ENCODE measurements at regions not wholly inside any gene's neighbourhood (a gene's known extent, or its start where the extent isn't known, plus 50 kb on each side); places are given as distances from the start of the nearest gene placed in this dataset.

DNA sequence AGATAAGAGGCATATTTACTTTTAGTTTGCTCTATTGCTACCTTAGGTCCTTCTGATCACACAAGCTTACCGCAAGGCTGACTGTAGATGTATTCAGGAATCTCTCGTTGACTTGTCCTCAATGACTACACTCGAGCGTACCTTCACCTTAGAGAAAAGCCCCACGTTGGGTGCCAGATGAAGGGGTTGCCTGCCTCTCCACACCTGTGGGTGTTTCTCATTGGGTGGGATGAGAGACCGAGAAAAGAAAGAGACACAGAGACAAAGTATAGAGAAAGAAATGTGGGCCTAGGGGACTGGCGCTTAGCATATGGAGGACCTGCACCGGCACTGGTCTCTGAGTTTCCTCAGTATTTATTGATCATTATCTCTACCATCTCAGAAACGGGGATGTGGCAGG is 51.8 kb downstream of the ASCL4 start:
- ChIA-PET POLR2A (no interaction called here), CTCF (no interaction called here)
- peaks cover 6% of the 10 kb centered on the region for H3K36me3 Mint-ChIP-seq (ENCODE audit: low read depth)
- no peaks in the 10 kb centered on the region for H3K4me1 Mint-ChIP-seq
- no peak for DNase-seq
- no peak overlapping the region for H3K27ac Mint-ChIP-seq
- peaks cover 6% of the 10 kb centered on the region for H3K27me3 Mint-ChIP-seq
- H3K4me3 Mint-ChIP-seq = no peak overlapping the region
- H3K9me3 Mint-ChIP-seq = peaks cover 24% of the 10 kb centered on the region

GRCh38 chr12:107829271-107829670 is 54.8 kb downstream of the ASCL4 start:
- POLR2A ChIA-PET = no interaction called here
- no peaks in the 10 kb centered on the region for H3K4me1 Mint-ChIP-seq
- CTCF ChIA-PET = no interaction called here
- DNase-seq = no peak
- peaks cover 23% of the 10 kb centered on the region for H3K27me3 Mint-ChIP-seq
- peaks cover 6% of the 10 kb centered on the region for H3K36me3 Mint-ChIP-seq (ENCODE audit: low read depth)
- H3K4me3 Mint-ChIP-seq = no peak overlapping the region
- peaks cover 24% of the 10 kb centered on the region for H3K9me3 Mint-ChIP-seq
- H3K27ac Mint-ChIP-seq = no peak overlapping the region

GRCh38 chr12:107832441-107832840 is 57.9 kb downstream of the ASCL4 start:
- DNase-seq = no peak
- Mint-ChIP-seq H3K27me3 (peaks cover 38% of the 10 kb centered on the region), H3K4me1 (no peaks in the 10 kb centered on the region), H3K9me3 (peaks cover 4% of the 10 kb centered on the region), H3K36me3 (ENCODE audit: low read depth) (no peaks in the 10 kb centered on the region), H3K27ac (no peak overlapping the region), H3K4me3 (no peak overlapping the region)
- ChIA-PET POLR2A (no interaction called here), CTCF (no interaction called here)

DNA sequence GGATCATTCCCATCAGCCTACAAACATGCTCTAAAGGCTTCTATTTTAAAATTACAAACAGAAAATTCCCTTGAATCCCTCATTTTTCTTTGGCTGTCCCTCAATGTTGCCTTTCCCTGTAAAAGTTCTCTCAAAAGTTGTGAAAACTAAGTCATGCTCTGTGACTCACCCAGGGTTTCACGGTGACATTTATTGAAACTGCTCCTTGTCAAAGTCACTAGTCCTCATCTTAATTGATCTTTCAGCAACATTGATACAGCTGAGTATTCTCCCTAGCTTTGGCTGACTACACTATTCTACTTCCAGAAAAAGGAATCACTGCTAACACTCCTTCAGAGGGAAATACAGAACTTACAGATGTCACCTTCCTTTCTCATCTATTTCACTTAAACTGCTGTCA is 65.7 kb downstream of the ASCL4 start:
- no peaks in the 10 kb centered on the region for H3K9me3 Mint-ChIP-seq
- no peak overlapping the region for H3K4me3 Mint-ChIP-seq
- POLR2A ChIA-PET = no interaction called here
- no peaks in the 10 kb centered on the region for H3K36me3 Mint-ChIP-seq (ENCODE audit: low read depth)
- CTCF ChIA-PET = interaction anchor here (0.7 kb wide), 1 partner anchor 145 kb away, joined by 3 read pairs; no protein-coding TSS in a partner anchor
- H3K27ac Mint-ChIP-seq = no peak overlapping the region
- peaks cover 5% of the 10 kb centered on the region for H3K4me1 Mint-ChIP-seq
- no peak for DNase-seq
- H3K27me3 Mint-ChIP-seq = peaks cover 39% of the 10 kb centered on the region

DNA sequence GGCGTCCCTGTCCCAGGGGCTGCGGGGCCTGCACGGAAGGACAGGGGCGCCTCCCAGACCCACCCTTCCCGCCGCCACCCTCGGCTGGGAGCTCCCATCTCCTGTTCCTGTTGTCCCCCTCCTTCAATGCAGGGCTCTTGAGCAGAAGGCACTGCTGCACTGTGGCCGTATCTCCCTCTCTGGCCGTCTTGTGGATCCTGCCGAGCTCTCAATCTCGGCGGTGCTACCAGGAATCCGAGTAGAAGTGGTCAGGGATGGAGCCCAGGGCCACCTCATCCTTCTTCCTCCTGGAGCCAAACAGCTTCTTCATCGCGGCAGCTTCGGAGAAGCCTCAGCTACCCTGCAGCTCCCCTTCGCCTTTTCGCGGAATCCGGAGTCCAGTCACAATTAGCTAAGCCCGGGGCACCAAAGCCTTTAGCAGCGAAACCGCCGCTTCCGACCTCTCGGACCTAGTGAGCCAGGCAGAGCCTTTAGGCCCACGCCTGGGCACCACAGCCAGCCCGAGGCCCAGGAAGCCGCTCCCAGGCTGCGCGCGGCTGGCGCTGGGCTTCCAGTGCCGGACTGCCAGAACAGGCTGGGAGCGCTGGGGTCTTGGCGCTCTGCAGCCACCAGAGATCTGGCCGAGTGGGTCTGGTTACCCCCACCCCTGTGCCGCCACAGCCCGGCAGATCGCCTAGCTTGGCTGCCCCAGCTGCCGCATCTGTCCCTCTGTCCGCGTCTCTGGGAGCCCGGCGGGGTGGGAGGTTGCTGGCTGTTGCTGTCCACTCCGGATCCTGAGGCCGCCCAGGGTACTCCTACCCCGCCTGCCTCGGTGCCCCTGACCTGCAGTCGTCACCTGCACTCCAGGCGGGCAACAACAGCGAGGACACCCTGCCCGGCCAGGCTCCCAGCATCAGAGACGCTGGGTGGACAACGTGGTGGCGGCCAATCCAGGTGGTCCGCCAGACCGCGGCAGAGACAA is 69.1 kb downstream of the ASCL4 start:
- CTCF ChIA-PET = interaction anchor here (0.5 kb wide), 1 partner anchor 86 kb away, joined by 3 read pairs; no protein-coding TSS in a partner anchor
- no peak overlapping the region for H3K27ac Mint-ChIP-seq
- H3K4me3 Mint-ChIP-seq = peak overlapping the region; percentile 21
- H3K36me3 Mint-ChIP-seq (ENCODE audit: low read depth) = no peaks in the 10 kb centered on the region
- peaks cover 5% of the 10 kb centered on the region for H3K4me1 Mint-ChIP-seq
- H3K27me3 Mint-ChIP-seq = peaks cover 53% of the 10 kb centered on the region
- DNase-seq = no peak
- POLR2A ChIA-PET = no interaction called here
- no peaks in the 10 kb centered on the region for H3K9me3 Mint-ChIP-seq

DNA sequence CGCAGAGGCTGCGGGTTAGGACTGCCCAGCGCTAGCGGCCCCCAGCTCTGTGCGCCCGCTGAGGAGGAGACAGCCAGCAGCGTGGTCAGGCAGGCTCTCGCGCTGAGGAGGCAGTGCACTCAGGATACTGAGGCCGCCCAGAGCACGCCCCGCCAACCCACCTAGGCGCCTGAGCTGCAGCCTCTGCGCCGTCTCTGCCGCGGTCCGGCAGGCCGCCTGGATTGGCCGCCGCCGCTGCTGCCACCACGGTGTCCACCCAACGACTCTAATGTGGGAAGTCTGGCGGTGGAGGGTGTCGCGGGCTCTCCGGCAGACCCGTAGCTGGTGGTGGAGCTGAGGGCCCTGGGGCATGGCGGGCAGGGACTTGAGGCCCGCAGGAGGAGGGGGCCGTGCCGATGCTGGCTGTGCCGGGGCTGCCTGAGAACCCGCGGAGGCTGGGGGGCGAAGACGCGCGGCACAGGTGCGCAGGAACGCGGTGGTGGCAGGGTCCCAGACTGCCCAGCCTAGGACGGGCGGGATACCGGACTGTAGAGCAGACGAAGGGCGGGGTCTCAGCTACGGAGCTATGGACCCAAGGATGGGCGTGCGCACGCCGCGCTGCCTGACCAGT is 69.9 kb downstream of the ASCL4 start:
- Mint-ChIP-seq H3K36me3 (ENCODE audit: low read depth) (no peaks in the 10 kb centered on the region), H3K27ac (no peak overlapping the region), H3K4me3 (no peak overlapping the region), H3K9me3 (no peaks in the 10 kb centered on the region), H3K27me3 (peaks cover 59% of the 10 kb centered on the region), H3K4me1 (peaks cover 5% of the 10 kb centered on the region)
- no peak for DNase-seq
- POLR2A ChIA-PET = no interaction called here
- CTCF ChIA-PET = no interaction called here

- CTCF ChIA-PET = no interaction called here
- peaks cover 4% of the 10 kb centered on the region for H3K4me1 Mint-ChIP-seq
- H3K27me3 Mint-ChIP-seq = peaks cover 60% of the 10 kb centered on the region
- H3K4me3 Mint-ChIP-seq = no peak overlapping the region
- DNase-seq = no peak
- H3K9me3 Mint-ChIP-seq = no peaks in the 10 kb centered on the region
- no peak overlapping the region for H3K27ac Mint-ChIP-seq
- H3K36me3 Mint-ChIP-seq (ENCODE audit: low read depth) = no peaks in the 10 kb centered on the region
- POLR2A ChIA-PET = no interaction called here
Measured at GRCh38 chr12:107845226-107845979, 70.9 kb downstream of the ASCL4 start.

- peaks cover 58% of the 10 kb centered on the region for H3K27me3 Mint-ChIP-seq
- peaks cover 3% of the 10 kb centered on the region for H3K4me1 Mint-ChIP-seq
- H3K9me3 Mint-ChIP-seq = no peaks in the 10 kb centered on the region
- H3K36me3 Mint-ChIP-seq (ENCODE audit: low read depth) = no peaks in the 10 kb centered on the region
- no peak overlapping the region for H3K27ac Mint-ChIP-seq
- POLR2A ChIA-PET = no interaction called here
- DNase-seq = no peak
- CTCF ChIA-PET = no interaction called here
- H3K4me3 Mint-ChIP-seq = no peak overlapping the region
Measured at GRCh38 chr12:107845980-107846659, 71.6 kb downstream of the ASCL4 start.

DNA sequence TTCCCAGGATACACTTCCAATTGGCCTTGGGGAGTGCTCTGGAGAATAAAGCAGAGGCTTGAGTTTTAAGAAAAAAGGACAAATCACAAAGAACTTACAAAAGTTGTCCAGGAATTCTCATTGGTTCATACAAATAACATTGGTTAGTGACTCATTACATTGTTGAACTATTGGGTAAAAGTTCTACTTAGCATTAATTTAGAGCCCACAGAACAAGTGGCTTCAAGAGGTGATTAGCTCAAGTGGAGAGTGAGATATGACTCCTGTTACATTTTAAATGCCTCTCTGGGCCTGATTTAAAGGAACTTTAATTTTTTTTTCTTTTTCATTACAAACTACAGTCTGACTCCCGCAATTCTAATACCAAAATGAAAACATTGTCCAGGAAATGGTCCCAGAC is 72.9 kb downstream of the ASCL4 start:
- POLR2A ChIA-PET = no interaction called here
- peaks cover 3% of the 10 kb centered on the region for H3K4me1 Mint-ChIP-seq
- H3K9me3 Mint-ChIP-seq = no peaks in the 10 kb centered on the region
- peaks cover 57% of the 10 kb centered on the region for H3K27me3 Mint-ChIP-seq
- no peak overlapping the region for H3K27ac Mint-ChIP-seq
- no peaks in the 10 kb centered on the region for H3K36me3 Mint-ChIP-seq (ENCODE audit: low read depth)
- DNase-seq = no peak
- CTCF ChIA-PET = no interaction called here
- H3K4me3 Mint-ChIP-seq = no peak overlapping the region

GRCh38 chr12:107847830-107848229 is 73.3 kb downstream of the ASCL4 start:
- Mint-ChIP-seq H3K9me3 (no peaks in the 10 kb centered on the region), H3K4me1 (peaks cover 3% of the 10 kb centered on the region), H3K36me3 (ENCODE audit: low read depth) (no peaks in the 10 kb centered on the region), H3K4me3 (no peak overlapping the region), H3K27ac (no peak overlapping the region), H3K27me3 (peaks cover 57% of the 10 kb centered on the region)
- ChIA-PET CTCF (interaction anchor here (0.6 kb wide), 1 partner anchor 225 kb away, joined by 4 read pairs; no protein-coding TSS in a partner anchor), POLR2A (no interaction called here)
- DNase-seq = no peak

DNA sequence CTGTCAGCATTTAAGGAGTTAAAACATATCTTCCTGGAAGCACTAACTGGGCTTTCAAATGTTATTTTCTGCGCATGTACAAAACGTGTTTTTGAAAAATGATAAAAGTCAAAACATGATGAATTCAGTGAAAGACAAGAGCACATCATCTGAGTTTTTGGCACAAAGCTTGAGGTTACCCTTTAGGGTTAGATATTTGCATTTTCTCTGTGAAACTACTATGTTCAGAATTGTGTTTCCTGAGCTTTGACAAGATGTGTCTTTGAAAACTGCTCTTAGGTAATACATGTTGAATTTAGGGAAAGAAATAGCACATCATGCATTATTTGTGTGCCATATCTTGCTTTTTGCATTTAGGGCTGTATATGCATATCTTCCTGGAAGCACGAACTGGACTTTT is 79.0 kb downstream of the ASCL4 start:
- POLR2A ChIA-PET = no interaction called here
- H3K4me3 Mint-ChIP-seq = no peak overlapping the region

GRCh38 chr12:107855471-107855870 is 81.0 kb downstream of the ASCL4 start:
- Mint-ChIP-seq H3K9me3 (no peaks in the 10 kb centered on the region), H3K27me3 (peaks cover 53% of the 10 kb centered on the region), H3K27ac (no peak overlapping the region), H3K4me3 (no peak overlapping the region), H3K4me1 (no peaks in the 10 kb centered on the region), H3K36me3 (ENCODE audit: low read depth) (no peaks in the 10 kb centered on the region)
- no peak for DNase-seq
- CTCF ChIA-PET = no interaction called here
- POLR2A ChIA-PET = no interaction called here

More for the DNA sequence above, 79.0 kb downstream of the ASCL4 start:
- H3K9me3 Mint-ChIP-seq = no peaks in the 10 kb centered on the region
- no peak for DNase-seq
- no peaks in the 10 kb centered on the region for H3K4me1 Mint-ChIP-seq
- H3K27me3 Mint-ChIP-seq = peaks cover 58% of the 10 kb centered on the region
- CTCF ChIA-PET = interaction anchor here (0.6 kb wide), 1 partner anchor 950 kb away, joined by 3 read pairs; no protein-coding TSS in a partner anchor
- H3K36me3 Mint-ChIP-seq (ENCODE audit: low read depth) = no peaks in the 10 kb centered on the region
- H3K27ac Mint-ChIP-seq = no peak overlapping the region

DNA sequence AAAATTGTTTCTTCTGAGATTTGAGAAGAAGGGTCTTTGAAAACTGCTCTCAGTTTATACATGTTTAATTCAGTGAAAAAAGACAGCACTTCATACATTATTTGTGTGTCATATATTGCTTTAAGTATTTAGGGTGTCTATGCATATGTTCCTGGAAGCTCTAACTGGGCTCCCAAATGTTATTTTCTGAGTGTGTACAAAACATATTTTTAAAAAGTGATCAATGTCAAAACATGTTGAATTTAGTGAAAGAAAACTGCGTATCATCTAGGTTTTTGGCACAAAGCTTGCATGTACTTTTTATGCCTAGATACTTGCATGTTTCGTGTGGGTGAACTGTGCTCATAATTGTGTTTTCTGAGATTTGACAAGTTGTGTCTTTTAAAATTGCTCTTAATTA is 81.6 kb downstream of the ASCL4 start:
- Mint-ChIP-seq H3K4me3 (no peak overlapping the region), H3K27ac (no peak overlapping the region), H3K36me3 (ENCODE audit: low read depth) (no peaks in the 10 kb centered on the region), H3K4me1 (no peaks in the 10 kb centered on the region), H3K9me3 (no peaks in the 10 kb centered on the region), H3K27me3 (peaks cover 59% of the 10 kb centered on the region)
- ChIA-PET CTCF (no interaction called here), POLR2A (no interaction called here)
- DNase-seq = no peak
